ENCODE measurements at regions not wholly inside any gene's neighbourhood (a gene's known extent, or its start where the extent isn't known, plus 50 kb on each side); places are given as distances from the start of the nearest gene placed in this dataset.
"Not testable (repeated sequence)": the region's sequence is repeated elsewhere in the genome, so short reads cannot be mapped to it uniquely, and the experiment has no call there.

DNA sequence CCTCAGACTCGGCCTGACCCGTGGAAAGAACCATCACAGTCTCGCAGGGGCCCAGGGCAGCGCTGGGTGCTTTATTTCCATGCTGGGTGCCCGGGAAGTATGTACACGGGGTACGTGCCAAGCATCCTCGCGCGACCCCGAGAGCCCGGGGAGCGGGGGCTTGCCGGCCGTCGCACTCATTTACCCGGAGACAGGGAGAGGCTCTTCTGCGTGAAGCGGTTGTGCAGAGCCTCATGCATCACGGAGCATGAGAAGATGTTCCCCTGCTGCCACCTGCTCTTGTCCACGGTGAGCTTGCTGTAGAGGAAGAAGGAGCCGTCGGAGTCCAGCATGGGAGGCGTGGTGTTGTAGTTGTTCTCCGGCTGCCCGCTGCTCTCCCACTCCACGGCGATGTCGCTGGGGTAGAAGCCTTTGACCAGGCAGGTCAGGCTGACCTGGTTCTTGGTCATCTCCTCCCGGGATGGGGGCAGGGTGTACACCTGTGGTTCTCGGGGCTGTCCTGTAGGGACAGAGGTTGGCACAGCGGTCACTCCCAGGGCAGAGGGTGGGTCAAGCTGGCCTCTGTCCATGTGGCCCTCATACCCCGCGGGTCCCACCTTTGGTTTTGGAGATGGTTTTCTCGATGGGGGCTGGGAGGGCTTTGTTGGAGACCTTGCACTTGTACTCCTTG lies 242.8 kb downstream of the TMEM121 start:
- TF ChIP-seq, protein P1, sequence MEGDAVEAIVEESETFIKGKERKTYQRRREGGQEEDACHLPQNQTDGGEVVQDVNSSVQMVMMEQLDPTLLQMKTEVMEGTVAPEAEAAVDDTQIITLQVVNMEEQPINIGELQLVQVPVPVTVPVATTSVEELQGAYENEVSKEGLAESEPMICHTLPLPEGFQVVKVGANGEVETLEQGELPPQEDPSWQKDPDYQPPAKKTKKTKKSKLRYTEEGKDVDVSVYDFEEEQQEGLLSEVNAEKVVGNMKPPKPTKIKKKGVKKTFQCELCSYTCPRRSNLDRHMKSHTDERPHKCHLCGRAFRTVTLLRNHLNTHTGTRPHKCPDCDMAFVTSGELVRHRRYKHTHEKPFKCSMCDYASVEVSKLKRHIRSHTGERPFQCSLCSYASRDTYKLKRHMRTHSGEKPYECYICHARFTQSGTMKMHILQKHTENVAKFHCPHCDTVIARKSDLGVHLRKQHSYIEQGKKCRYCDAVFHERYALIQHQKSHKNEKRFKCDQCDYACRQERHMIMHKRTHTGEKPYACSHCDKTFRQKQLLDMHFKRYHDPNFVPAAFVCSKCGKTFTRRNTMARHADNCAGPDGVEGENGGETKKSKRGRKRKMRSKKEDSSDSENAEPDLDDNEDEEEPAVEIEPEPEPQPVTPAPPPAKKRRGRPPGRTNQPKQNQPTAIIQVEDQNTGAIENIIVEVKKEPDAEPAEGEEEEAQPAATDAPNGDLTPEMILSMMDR (IDR thresholded peaks at IDR 0.05; ENCODE audit: low read depth, low read length) = not testable (repeated sequence)
- not testable (repeated sequence) for TF ChIP-seq POLR2A (IDR thresholded peaks at IDR 0.05; ENCODE audit: extremely low read depth, insufficient read length); MYC (IDR thresholded peaks at IDR 0.05; ENCODE audit: low read depth, low read length)

Measured in NB4 (cell line).